Hematopoietic multipotent progenitor cell treated with erythropoietin and hydrocortisone succinate and interleukin-3 and kit ligand, for 17 days (in vitro differentiated cells): ENCODE measurements at regions not wholly inside any gene's neighbourhood (a gene's known extent, or its start where the extent isn't known, plus 50 kb on each side); places are given as distances from the start of the nearest gene placed in this dataset.
"Not testable (repeated sequence)": the region's sequence is repeated elsewhere in the genome, so short reads cannot be mapped to it uniquely, and the experiment has no call there.

ENCODE experiments used
- DNase-seq: peaks from one replicate; pipeline ENCODE4 v3.0.0-alpha.2; 2015; ENCODE audit warnings: low spot score

- no peak for DNase-seq
These were observed 290.5 kb upstream of the RASA1 start for GRCh38 chr5:86977190-86977589.

GRCh38 chr5:86977808-86978207 is 289.9 kb upstream of the RASA1 start:
- no peak for DNase-seq

GRCh38 chr5:86979811-86980411 is 287.8 kb upstream of the RASA1 start:
- no peak for DNase-seq

- no peak for DNase-seq
These were observed 285.8 kb upstream of the RASA1 start for GRCh38 chr5:86981898-86982297.

- DNase-seq = no peak
These were observed 284.5 kb upstream of the RASA1 start for GRCh38 chr5:86983208-86983607.

GRCh38 chr5:86986837-86987236 is 280.8 kb upstream of the RASA1 start:
- DNase-seq = no peak

- DNase-seq = no peak
These were observed 270.2 kb upstream of the RASA1 start for GRCh38 chr5:86997516-86997915.

- DNase-seq = no peak
These were observed 267.7 kb upstream of the RASA1 start for GRCh38 chr5:86999951-87000350.

- DNase-seq = no peak
These were observed 265.2 kb upstream of the RASA1 start for GRCh38 chr5:87002485-87002884.

GRCh38 chr5:87004101-87004500 is 263.6 kb upstream of the RASA1 start:
- no peak for DNase-seq

- DNase-seq = no peak
These were observed 259.9 kb upstream of the RASA1 start for GRCh38 chr5:87007737-87008136.

GRCh38 chr5:87008751-87009560 is 258.7 kb upstream of the RASA1 start:
- DNase-seq = no peak

GRCh38 chr5:87010736-87011135 is 256.9 kb upstream of the RASA1 start:
- no peak for DNase-seq

- no peak for DNase-seq
These were observed 251.8 kb upstream of the RASA1 start for GRCh38 chr5:87015901-87016300.

- no peak for DNase-seq
These were observed 247.4 kb upstream of the RASA1 start for GRCh38 chr5:87020099-87020934.

GRCh38 chr5:87022415-87022814 is 245.3 kb upstream of the RASA1 start:
- no peak for DNase-seq

GRCh38 chr5:87027570-87027969 is 240.1 kb upstream of the RASA1 start:
- DNase-seq = no peak

GRCh38 chr5:87029951-87030350 is 237.7 kb upstream of the RASA1 start:
- DNase-seq = no peak

GRCh38 chr5:87030699-87031098 is 237.0 kb upstream of the RASA1 start:
- no peak for DNase-seq

- no peak for DNase-seq
These were observed 233.1 kb upstream of the RASA1 start for GRCh38 chr5:87034557-87034956.

- no peak for DNase-seq
These were observed 225.1 kb upstream of the RASA1 start for GRCh38 chr5:87042554-87042953.

GRCh38 chr5:87048156-87048555 is 219.5 kb upstream of the RASA1 start:
- no peak for DNase-seq

- DNase-seq = not testable (repeated sequence)
These were observed 218.7 kb upstream of the RASA1 start for GRCh38 chr5:87049012-87049411.
